Glutamatergic neuron (in vitro differentiated cells): ENCODE measurements at regions not wholly inside any gene's neighbourhood (a gene's known extent, or its start where the extent isn't known, plus 50 kb on each side); places are given as distances from the start of the nearest gene placed in this dataset.

Experiments used
- DNase-seq: peaks from one replicate; pipeline ENCODE4 v3.0.0; 2022
- H3K27ac Mint-ChIP-seq: one replicate; pipeline ENCODE4 v1.8.0; 2020; ENCODE audit warnings: mild to moderate bottlenecking, mixed read lengths, inconsistent platforms; ENCODE audit not compliant: unreplicated experiment
- H3K27me3 Mint-ChIP-seq: one replicate; pipeline ENCODE4 v1.8.0; 2020; ENCODE audit warnings: mild to moderate bottlenecking, moderate library complexity, mixed read lengths, inconsistent platforms; ENCODE audit not compliant: unreplicated experiment
- H3K36me3 Mint-ChIP-seq: one replicate; pipeline ENCODE4 v1.8.0; 2020; ENCODE audit warnings: mild to moderate bottlenecking, mixed read lengths, inconsistent platforms; ENCODE audit not compliant: unreplicated experiment
- H3K4me1 Mint-ChIP-seq: one replicate; pipeline ENCODE4 v1.8.0; 2020; ENCODE audit warnings: mild to moderate bottlenecking, low read depth, mixed read lengths, inconsistent platforms; ENCODE audit not compliant: unreplicated experiment
- H3K4me3 Mint-ChIP-seq: one replicate; pipeline ENCODE4 v1.8.0; 2020; ENCODE audit warnings: mild to moderate bottlenecking, mixed read lengths, inconsistent platforms; ENCODE audit not compliant: unreplicated experiment
- H3K9me3 Mint-ChIP-seq: one replicate; pipeline ENCODE4 v1.8.0; 2020; ENCODE audit warnings: mild to moderate bottlenecking, moderate library complexity, mixed read lengths, inconsistent platforms; ENCODE audit not compliant: unreplicated experiment
- CTCF ChIP-seq: fragments of 200-600 bp; sonication (generic); IDR thresholded peaks from one replicate; pipeline ENCODE4 v1.5.0; 2021; ENCODE audit not compliant: partially characterized antibody, unreplicated experiment

GRCh38 chr6:43919774-43920173 is 149.8 kb downstream of the VEGFA start:
- H3K27ac Mint-ChIP-seq, result no peak overlapping the region
- no peaks in the 10 kb centered on the region for H3K36me3 Mint-ChIP-seq
- H3K27me3 Mint-ChIP-seq, result peaks cover 7% of the 10 kb centered on the region
- no peaks in the 10 kb centered on the region for H3K4me1 Mint-ChIP-seq
- TF ChIP-seq CTCF, result no peak
- no peak overlapping the region for H3K4me3 Mint-ChIP-seq
- H3K9me3 Mint-ChIP-seq, result peaks cover 3% of the 10 kb centered on the region
- DNase-seq, result no peak

GRCh38 chr6:43917878-43918382 is 147.9 kb downstream of the VEGFA start:
- Mint-ChIP-seq H3K4me3 (no peak overlapping the region), H3K9me3 (peaks cover 3% of the 10 kb centered on the region), H3K27ac (no peak overlapping the region), H3K27me3 (peaks cover 7% of the 10 kb centered on the region), H3K36me3 (no peaks in the 10 kb centered on the region), H3K4me1 (no peaks in the 10 kb centered on the region)
- DNase-seq, result no peak
- TF ChIP-seq CTCF, result no peak

- DNase-seq, result no peak
- no peaks in the 10 kb centered on the region for H3K36me3 Mint-ChIP-seq
- TF ChIP-seq CTCF, result no peak
- H3K4me3 Mint-ChIP-seq, result no peak overlapping the region
- no peaks in the 10 kb centered on the region for H3K4me1 Mint-ChIP-seq
- peaks cover 7% of the 10 kb centered on the region for H3K27me3 Mint-ChIP-seq
- H3K9me3 Mint-ChIP-seq, result peaks cover 3% of the 10 kb centered on the region
- H3K27ac Mint-ChIP-seq, result no peak overlapping the region
These were observed 147.2 kb downstream of the VEGFA start for GRCh38 chr6:43916924-43917877.

- no peaks in the 10 kb centered on the region for H3K36me3 Mint-ChIP-seq
- peaks cover 2% of the 10 kb centered on the region for H3K4me1 Mint-ChIP-seq
- no peak for DNase-seq
- peaks cover 3% of the 10 kb centered on the region for H3K9me3 Mint-ChIP-seq
- H3K27me3 Mint-ChIP-seq, result peaks cover 12% of the 10 kb centered on the region
- no peak overlapping the region for H3K27ac Mint-ChIP-seq
- no peak overlapping the region for H3K4me3 Mint-ChIP-seq
- TF ChIP-seq CTCF, result no peak
These were observed 146.2 kb downstream of the VEGFA start for GRCh38 chr6:43915986-43916923.
